Neural progenitor cell (in vitro differentiated cells): ENCODE measurements at regions not wholly inside any gene's neighbourhood (a gene's known extent, or its start where the extent isn't known, plus 50 kb on each side); places are given as distances from the start of the nearest gene placed in this dataset.

Source experiments
- CTCF ChIP-seq: fragments of 200-600 bp; sonication (generic); IDR thresholded peaks from 2 replicates; pipeline ENCODE4 v1.5.1; 2017; ENCODE audit warnings: antibody characterized with exemption, mild to moderate bottlenecking
- EZH2 ChIP-seq: fragments of 200-600 bp; sonication (generic); IDR thresholded peaks from 2 replicates; pipeline ENCODE4 v1.6.1; 2017; ENCODE audit warnings: antibody characterized with exemption, mild to moderate bottlenecking, moderate library complexity
- EZH2phosphoT487 ChIP-seq: fragments of 200-600 bp; sonication (generic); IDR thresholded peaks from 2 replicates; pipeline ENCODE4 v1.6.1; 2017; ENCODE audit warnings: antibody characterized with exemption

- TF ChIP-seq CTCF (no peak), EZH2 (no peak), EZH2phosphoT487 (no peak)
Observed at GRCh38 chr15:47300596-47300995, 416.7 kb upstream of the SEMA6D start.
